ENCODE measurements at regions not wholly inside any gene's neighbourhood (a gene's known extent, or its start where the extent isn't known, plus 50 kb on each side); places are given as distances from the start of the nearest gene placed in this dataset.

GRCh38 chr13:90717451-90717936 is 630.0 kb upstream of the MIR17HG start (continued):
- TF ChIP-seq EZH2 (IDR thresholded peaks at IDR 0.05; ENCODE audit: low read depth, unreplicated experiment): no peak
- no peak for TF ChIP-seq EZH2phosphoT487 (IDR thresholded peaks at IDR 0.05; ENCODE audit: unreplicated experiment)
- TF ChIP-seq CTCF (conservative IDR thresholded peaks at IDR 0.05; ENCODE audit: low read depth in 2 of 2): no peak
- no peak for TF ChIP-seq ETS1 (IDR thresholded peaks at IDR 0.05)
- TF ChIP-seq ZNF114 (CRISPR knock-in tag; IDR thresholded peaks at IDR 0.05): no peak
- no peak for TF ChIP-seq POLR2AphosphoS5 (IDR thresholded peaks at IDR 0.05; ENCODE audit: low read depth)
- TF ChIP-seq ZNF331 (CRISPR knock-in tag; IDR thresholded peaks at IDR 0.05; ENCODE audit: low read depth): no peak
- TF ChIP-seq CREB1 (CRISPR knock-in tag; IDR thresholded peaks at IDR 0.05; ENCODE audit: low read depth): no peak

- no peak for DNase-seq (ENCODE audit: low spot score)
- no peak overlapping the region for H2AFZ ChIP-seq
- H3K79me2 ChIP-seq (replicated peaks; ENCODE audit: insufficient read depth): no peaks in the 10 kb centered on the region
Observed at GRCh38 chr13:90719461-90719860, 628.0 kb upstream of the MIR17HG start.

More at GRCh38 chr13:90719461-90719860, 628.0 kb upstream of the MIR17HG start:
- Mint-ChIP-seq H3K4me1 (peaks cover 13% of the 10 kb centered on the region), H3K27ac (no peak overlapping the region), H3K9me3 (no peaks in the 10 kb centered on the region), H3K36me3 (ENCODE audit: low read depth) (no peaks in the 10 kb centered on the region), H3K27me3 (ENCODE audit: insufficient read depth, low read depth, poor library complexity) (peaks cover 1% of the 10 kb centered on the region), H3K4me3 (no peak overlapping the region)
- TF ChIP-seq CREB1 (CRISPR knock-in tag; IDR thresholded peaks at IDR 0.05; ENCODE audit: low read depth) (no peak), JUNB (IDR thresholded peaks at IDR 0.05; ENCODE audit: unreplicated experiment) (no peak), STAT1 (IDR thresholded peaks at IDR 0.05; ENCODE audit: unreplicated experiment) (no peak), ETS1 (IDR thresholded peaks at IDR 0.05) (no peak), ZNF462 (CRISPR knock-in tag; IDR thresholded peaks at IDR 0.05) (no peak), POLR2AphosphoS5 (IDR thresholded peaks at IDR 0.05; ENCODE audit: low read depth) (no peak)
- no peaks in the 10 kb centered on the region for H3F3A ChIP-seq (replicated peaks; ENCODE audit: low read depth)
- no peaks in the 10 kb centered on the region for H4K20me1 ChIP-seq (replicated peaks; ENCODE audit: insufficient read depth)
- H3K27ac ChIP-seq (ENCODE audit: low read depth): no peak overlapping the region
- no peak overlapping the region for H3K4me3 ChIP-seq
- no peaks in the 10 kb centered on the region for H3K36me3 ChIP-seq (ENCODE audit: insufficient read depth)
- no peaks in the 10 kb centered on the region for H3K9me2 ChIP-seq (ENCODE audit: insufficient read depth)
- H3K4me2 ChIP-seq: no peak overlapping the region
- peaks cover 11% of the 10 kb centered on the region; the same call in 1 of the 2 replicates for H3K4me1 ChIP-seq (ENCODE audit: insufficient read depth)
- no peaks in the 10 kb centered on the region for H3K27me3 ChIP-seq (ENCODE audit: insufficient read depth)
- ATAC-seq: no peak

Data from GM23338 (cell line).